GM18519 (cell line): ENCODE measurements at regions not wholly inside any gene's neighbourhood (a gene's known extent, or its start where the extent isn't known, plus 50 kb on each side); places are given as distances from the start of the nearest gene placed in this dataset.

ENCODE experiments used
- ATAC-seq: cut with Tn5 transposase; IDR thresholded peaks from one replicate; pipeline ENCODE4 v1.9.1; 2021; ENCODE audit warnings: mild to moderate bottlenecking, moderate library complexity; ENCODE audit not compliant: unreplicated experiment, low FRiP score

DNA sequence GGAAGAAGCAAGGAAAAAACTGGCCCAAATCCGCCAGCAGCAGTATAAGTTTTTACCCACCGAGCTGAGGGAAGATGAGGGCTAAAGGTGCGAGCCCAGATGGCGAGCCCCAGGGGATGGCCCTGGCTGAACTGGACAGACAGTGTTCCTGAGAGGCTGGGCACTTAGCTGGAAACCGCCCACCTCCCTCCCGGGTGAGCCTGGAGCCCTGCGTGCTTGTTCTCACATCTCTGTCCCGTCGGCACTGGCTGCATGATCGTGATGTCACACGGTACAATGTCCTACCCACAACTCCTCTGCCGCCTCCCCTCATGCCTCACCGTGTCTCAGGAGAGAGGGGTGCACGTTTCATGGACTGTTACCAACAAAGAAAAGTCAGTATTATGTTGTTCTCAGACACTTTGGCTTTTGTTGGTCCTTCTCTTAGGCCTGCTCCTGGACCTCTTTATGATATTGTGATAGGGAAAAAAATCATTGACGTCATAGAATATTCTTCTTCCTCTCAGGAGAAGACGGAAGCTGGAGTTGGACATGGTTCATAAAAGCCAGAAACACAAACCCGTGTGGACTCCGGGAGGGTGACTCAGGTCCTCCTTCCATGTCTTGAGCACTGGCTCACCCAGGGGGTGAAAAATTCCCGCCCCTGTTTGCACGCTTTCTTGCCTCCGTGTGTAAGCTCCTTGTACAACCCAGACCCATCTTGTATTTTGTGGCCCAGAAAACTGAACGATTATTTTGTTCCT, 201.8 kb upstream of the TPM1 start:
- no peak for ATAC-seq

GRCh38 chr15:62841269-62841628, 201.3 kb upstream of the TPM1 start:
- no peak for ATAC-seq

- ATAC-seq = no peak
These were observed 200.5 kb upstream of the TPM1 start for GRCh38 chr15:62841891-62842559.

- ATAC-seq = no peak
These were observed 199.2 kb upstream of the TPM1 start for GRCh38 chr15:62843311-62843710.

GRCh38 chr15:62844564-62845240, 197.8 kb upstream of the TPM1 start:
- ATAC-seq = no peak

- no peak for ATAC-seq
These were observed 197.1 kb upstream of the TPM1 start for GRCh38 chr15:62845241-62846126.

DNA sequence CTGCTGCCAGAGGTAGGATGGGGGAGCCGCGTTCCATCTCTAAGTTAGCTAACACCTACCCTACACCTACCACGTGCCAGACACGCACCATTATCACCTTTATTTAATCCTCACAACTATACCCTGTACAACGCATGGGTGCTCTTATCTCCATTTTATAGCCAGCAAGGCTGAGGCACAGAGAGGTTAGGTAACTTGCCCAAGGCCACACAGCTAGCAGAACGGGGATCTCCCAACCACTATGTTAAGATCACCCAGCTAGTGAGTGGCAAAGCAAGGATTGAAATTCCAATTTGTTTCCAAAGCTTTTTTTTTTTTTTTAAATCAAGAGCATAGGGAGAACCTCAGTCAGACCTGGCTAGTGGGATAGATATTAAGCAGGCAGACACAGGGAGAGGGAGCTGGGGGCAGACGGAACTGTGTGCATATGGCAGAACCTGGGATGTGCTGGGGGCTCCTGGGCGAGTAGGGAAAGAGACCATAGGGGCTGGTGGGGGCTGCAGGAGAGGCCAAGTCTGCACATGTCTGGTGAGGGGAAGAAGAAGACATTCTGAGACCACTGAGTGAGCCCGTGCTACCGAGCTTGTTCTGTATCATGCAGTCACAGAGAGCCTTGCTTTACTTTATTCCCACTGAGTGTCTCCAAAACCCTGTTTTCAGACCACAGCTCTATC, 196.3 kb upstream of the TPM1 start:
- ATAC-seq = no peak

DNA sequence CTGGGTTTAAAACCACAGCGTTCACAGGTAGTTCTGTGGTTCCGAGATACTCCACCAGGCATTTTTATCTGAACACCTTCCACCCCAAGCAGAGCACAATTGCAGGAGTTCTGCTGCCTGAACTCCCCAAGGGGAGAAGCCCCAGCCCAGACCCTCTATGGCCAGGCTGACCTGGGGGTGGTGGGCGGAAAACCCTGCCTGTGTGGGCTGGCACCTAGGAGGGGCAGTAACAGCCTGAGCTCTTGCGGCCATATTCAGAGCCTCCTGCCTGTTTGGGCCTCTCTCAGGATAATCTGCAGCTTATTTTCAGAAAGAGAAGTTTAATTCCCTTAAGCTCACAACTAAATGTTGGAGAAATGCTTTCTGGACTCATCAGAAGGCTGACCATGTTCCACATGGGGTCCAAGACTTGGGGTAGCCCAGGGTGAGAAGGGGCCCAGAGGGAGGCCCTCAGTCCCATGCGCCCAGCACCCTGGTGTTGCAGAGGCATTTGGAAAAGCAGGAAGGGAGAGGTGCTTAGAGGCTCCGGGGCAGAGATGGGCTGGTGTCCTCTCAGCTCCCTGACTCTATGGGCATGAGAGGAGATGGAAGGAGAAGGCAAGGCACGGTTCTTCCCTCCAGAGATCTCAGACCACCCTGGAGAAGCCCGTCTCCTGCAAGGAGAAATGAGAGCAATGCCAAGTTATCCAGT, 195.6 kb upstream of the TPM1 start:
- ATAC-seq = no peak

GRCh38 chr15:62847900-62848489, 194.6 kb upstream of the TPM1 start:
- no peak for ATAC-seq

DNA sequence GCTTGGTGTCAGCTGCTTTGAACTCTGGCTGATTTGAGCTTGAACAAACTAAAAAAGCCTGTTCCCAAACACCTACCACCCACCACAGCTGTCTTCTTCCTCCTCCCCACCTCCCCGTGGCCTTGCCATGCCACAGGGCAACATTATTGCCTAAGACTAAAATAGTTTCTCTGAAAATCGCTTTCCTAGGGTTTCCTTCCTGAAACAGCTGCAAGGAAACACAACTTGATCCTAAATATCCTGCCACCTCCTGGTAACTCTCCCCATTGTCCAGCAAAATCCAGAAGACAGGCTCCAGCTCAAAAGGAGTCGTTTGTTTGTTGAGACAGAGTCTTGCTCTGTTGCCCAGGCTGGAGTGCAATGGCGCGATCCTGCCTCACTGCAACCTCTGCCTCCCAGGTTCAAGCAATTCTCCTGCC, 193.9 kb upstream of the TPM1 start:
- ATAC-seq = no peak

DNA sequence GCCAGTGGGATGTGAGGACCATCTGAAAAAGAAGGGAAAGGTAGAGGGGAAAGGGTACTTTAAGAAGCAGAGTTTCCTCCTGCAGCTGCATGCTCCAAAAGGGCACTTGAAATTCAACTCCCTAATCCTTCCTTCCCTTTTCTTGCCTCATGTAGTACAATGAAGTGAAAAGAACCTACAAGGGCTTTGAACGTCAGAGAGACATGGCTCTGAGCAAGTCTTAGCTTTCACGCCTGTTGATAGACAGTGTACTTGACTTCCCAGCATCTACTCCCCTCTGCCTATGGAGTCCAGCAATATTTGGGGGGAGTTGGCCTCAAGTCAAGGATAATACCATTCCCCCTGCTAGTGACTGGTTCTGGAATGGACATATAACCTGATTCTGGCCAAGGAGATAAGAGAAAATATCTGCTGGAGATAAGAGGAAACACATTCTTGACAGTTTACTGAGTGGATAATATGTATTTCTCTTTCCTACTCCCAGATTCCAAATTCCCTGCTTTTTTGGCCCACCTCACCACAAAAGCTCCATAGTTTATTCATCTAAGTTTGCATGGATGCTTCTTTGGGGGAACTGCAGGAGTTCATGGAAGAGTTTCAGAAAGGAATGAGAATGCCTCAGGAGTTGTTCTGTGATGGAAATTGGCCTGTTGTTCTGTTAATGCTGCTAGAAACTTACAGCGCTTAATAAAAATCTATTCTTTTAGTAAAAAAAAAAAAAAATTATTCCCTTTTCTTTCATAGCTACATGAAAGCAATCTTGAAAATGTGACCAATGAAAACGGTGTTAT, 193.0 kb upstream of the TPM1 start:
- ATAC-seq = no peak

GRCh38 chr15:62850318-62850717, 192.2 kb upstream of the TPM1 start:
- no peak for ATAC-seq

- no peak for ATAC-seq
These were observed 191.7 kb upstream of the TPM1 start for GRCh38 chr15:62850791-62851291.

GRCh38 chr15:62853114-62853840, 189.3 kb upstream of the TPM1 start:
- no peak for ATAC-seq

DNA sequence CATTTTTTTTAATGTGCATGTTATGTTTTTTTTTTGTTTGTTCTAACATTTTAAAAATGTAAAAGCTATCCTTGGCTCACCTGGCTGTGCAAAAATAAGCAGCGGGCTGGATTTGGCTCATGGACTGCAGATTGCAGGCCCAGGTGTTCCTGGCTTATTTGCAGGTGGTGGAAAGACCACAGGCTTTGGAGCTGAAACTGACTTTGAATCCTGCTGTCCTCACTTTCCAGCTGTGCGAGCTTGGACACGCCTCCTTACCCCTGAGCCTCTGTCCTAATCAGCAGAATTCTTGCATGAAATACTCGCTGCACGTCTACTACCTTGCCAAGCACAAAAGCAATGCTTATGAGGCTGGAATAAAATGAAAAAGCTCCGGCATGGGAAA, 188.7 kb upstream of the TPM1 start:
- ATAC-seq = no peak

DNA sequence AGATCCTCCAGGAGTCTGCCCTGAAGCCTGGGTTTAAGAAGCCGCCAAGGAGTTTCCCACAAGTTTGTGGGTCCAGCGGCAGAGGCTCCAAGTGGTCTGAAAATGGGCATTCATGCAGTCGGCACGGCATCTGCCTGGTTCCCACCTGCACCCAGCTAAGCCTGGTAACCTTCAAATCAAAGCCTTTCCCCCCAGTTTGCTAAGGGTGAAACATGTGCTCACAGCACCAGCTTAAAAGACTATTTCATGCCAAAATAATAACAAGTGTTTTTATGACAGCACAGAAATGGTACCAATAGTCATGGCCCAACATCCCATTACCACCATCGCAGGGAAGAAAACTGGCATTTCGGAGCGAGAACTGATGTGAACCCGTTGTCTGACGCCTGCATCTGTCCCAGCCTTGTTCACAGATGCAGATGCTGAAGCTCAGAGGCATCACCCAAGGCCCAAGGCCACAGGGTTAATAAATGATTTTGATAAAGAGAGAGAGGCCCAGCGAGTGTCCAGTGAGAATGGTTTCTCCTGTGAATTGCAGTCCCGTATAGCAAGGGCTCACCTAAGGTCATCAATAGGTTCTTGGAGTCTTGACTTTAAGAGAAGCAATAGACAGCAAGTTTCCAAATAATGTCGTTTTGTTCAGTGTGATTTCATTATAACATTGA, 188.0 kb upstream of the TPM1 start:
- no peak for ATAC-seq

- ATAC-seq = no peak
These were observed 187.5 kb upstream of the TPM1 start for GRCh38 chr15:62855085-62855476.
